IPS DF 4.7 (cell line): ENCODE measurements at regions not wholly inside any gene's neighbourhood (a gene's known extent, or its start where the extent isn't known, plus 50 kb on each side); places are given as distances from the start of the nearest gene placed in this dataset.
"Not testable (repeated sequence)": the region's sequence is repeated elsewhere in the genome, so short reads cannot be mapped to it uniquely, and the experiment has no call there.

Experiments
- DNase-seq: peaks from one replicate; pipeline ENCODE4 v3.0.0-alpha.2; 2013; ENCODE audit warnings: low spot score; ENCODE audit errors: extremely low read depth

DNA sequence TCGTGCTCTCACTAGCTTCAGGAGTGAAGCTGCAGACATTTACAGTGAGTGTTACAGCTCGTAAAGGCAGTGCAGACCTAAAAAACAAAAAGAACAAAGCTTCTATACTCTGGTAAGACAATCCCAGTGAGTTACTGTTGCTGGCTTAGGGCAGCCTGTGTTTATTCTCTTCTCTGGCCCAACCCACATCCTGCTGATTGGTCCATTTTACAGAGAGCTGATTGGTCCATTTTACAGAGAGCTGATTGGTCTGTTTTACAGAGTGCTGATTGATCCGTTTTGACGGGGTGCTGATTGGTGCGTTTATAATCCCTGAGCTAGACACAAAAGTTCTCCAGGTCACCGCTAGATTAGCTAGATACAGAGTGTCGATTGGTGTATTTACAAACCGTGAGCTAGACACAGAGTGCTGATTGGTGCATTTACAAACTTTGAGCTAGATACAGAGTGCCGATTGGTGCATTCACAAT is 158.0 kb downstream of the KLRB1 start:
- not testable (repeated sequence) for DNase-seq

DNA sequence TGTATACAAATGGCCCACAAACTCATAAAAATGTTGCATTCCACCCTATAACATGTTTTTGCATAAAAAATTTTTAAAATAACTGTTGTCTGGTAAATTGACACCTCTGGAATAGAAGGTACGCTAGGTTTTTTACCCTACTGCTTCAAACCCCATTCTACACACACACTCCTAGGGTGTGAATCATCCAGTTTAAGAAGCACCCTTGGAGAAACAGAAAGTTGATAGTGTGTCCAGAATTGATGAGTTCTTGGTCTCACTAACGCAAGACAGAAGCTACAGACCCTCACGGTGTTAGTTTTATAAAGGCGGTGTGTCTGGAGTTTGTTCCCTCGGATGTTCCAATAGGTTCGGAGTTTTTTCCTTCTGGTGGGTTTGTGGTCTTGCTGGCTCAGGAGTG is 158.5 kb downstream of the KLRB1 start:
- no peak for DNase-seq

- not testable (repeated sequence) for DNase-seq
These were observed 159.1 kb downstream of the KLRB1 start for GRCh38 chr12:9448648-9449047.

DNA sequence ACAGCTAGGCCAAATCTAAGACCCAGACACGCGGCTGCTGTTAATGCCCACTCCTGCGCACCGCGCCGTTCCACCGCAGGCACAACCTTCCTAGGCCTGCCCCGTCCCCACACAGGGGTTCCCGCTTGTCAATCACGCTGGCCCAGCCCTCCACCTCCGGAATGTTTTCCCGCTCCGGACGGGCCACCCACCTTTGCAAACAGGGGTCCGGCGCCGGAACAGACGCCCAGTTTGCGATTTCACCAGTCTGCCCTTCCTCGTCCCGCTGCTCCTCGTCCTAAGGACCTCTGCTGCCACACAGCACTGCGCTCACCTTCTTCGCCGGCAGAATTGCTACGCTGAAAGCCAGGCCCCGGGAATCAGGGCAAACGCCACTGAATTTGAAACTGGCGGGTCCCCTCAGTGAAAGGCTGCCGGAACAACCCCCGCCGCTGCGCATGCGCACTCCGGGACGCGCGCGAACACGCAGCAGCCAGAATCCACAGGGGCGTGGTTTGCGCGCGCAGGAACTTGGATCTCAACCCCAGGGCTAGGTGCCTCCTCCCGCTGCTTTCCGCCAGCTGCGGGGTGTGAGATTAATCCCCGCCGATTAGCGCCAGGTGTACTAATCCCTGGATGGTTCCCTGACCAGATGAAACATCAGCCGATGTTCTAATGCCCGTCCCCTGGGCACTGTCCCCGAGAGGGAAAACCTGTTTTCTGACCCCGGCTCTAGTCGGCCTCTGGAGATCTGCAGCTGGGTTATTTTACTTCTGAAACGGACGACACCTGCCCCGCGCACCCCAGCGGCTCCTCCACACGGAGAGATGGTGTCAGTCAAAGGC is 159.7 kb downstream of the KLRB1 start:
- peak; percentile 41 for DNase-seq

- not testable (repeated sequence) for DNase-seq
These were observed 160.6 kb downstream of the KLRB1 start for GRCh38 chr12:9446883-9447761.

DNA sequence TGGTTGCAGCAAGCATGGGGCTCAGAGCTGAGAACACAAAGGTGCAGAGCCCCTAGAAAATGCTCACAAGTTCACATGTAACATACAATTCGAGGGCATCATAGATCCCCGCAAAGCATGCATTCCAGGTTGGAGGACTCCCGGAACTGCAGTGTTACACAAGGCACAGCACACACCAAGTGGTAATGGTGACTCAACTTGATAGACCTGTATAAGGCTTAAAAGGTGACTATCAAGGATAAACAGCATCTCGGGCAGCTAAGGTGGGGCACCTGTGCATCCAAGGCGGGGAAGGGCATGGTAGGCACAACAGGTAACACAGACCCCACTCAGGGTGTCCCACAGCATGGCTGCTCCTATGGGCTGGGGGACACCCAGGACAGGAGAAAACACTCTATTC is 167.3 kb downstream of the KLRB1 start:
- not testable (repeated sequence) for DNase-seq

DNA sequence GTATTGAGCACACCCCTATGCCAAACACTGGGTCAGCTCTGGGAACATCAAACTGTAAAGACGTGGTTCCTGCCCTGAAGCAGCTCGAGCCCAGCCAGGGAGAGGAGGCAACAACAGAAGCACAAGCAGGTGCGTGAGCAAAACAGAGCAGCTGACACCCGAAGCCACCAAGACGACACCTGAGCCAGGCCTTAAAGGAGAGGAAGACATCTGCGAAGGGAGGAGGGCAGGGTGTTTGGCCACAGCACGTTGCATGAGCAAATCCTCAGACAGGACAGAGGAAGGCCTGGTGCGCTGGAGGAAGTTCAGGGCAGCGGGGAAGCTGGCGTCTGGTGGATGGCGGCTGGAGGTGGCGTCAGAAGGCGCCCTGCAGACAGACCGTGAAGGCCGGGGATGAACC is 172.0 kb downstream of the KLRB1 start:
- DNase-seq: not testable (repeated sequence)

GRCh38 chr12:9430385-9430784 is 177.3 kb downstream of the KLRB1 start:
- DNase-seq: not testable (repeated sequence)

GRCh38 chr12:9428856-9429255 is 178.9 kb downstream of the KLRB1 start:
- not testable (repeated sequence) for DNase-seq

- DNase-seq: not testable (repeated sequence)
These were observed 182.3 kb downstream of the KLRB1 start for GRCh38 chr12:9425429-9425828.

GRCh38 chr12:9424175-9424740 is 183.5 kb downstream of the KLRB1 start:
- DNase-seq: not testable (repeated sequence)

GRCh38 chr12:9422689-9423088 is 185.0 kb downstream of the KLRB1 start:
- DNase-seq: not testable (repeated sequence)

DNA sequence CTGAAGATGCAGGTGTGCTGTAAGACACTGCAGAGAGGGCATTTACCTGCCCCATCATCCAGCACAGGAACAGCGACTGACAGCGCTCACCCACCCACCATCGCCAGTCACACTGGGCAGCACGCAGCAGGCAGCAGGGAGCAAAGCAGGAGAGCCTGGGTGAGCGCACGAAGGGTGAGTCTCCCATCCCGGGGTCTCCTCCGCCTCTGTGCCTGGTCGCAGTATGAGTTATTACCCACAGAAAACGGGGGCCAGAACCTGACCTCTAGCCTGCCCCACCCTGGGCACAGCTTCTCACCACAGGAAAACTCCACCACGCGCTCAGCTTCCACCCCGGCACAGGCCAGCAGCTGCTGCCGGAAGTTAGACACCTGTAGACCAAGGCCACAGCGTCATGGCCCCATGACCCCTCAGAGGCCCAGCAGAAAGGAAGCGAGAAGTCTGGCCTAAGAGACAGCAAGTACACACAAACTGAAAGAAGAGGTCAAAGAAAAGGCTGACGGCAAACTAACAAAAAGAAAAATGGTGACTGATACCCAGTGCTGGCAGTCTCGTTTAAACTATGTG is 186.1 kb downstream of the KLRB1 start:
- not testable (repeated sequence) for DNase-seq

DNA sequence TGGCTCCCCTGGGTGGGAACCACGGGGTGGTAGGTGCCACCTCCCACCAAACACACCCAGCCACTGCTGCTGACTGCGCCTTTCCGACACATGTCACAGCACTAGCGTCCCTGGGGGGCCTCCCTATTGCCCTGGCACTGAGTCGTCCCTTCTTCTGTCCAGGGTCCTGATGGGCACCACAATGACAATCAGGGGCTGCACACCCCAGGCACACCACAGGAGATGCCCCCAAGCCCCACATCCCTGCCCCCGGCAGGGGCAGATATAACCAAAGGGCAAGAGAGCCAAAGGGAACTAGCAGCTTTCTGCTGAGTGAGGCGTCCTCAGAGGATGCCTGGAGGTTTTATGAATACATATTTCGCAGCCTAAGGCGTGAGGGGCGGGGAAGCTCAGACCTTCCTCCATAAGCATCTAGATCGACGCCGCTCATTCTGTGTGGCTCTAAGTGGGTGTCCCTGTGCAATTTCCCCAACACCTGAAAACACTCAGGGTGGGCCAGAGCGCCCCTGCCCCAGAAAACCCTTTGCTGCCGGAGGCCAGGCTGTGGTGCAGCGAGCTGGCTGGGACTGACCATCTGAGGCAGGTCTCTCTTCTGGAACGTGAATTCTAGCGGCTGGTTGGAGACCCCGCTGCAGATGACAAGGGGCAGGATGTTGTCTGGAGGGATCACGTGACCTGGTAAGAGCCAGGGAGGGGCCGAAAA is 186.7 kb downstream of the KLRB1 start:
- DNase-seq: not testable (repeated sequence)

GRCh38 chr12:9418669-9419041 is 189.1 kb downstream of the KLRB1 start:
- not testable (repeated sequence) for DNase-seq

- not testable (repeated sequence) for DNase-seq
These were observed 189.6 kb downstream of the KLRB1 start for GRCh38 chr12:9417947-9418668.

DNA sequence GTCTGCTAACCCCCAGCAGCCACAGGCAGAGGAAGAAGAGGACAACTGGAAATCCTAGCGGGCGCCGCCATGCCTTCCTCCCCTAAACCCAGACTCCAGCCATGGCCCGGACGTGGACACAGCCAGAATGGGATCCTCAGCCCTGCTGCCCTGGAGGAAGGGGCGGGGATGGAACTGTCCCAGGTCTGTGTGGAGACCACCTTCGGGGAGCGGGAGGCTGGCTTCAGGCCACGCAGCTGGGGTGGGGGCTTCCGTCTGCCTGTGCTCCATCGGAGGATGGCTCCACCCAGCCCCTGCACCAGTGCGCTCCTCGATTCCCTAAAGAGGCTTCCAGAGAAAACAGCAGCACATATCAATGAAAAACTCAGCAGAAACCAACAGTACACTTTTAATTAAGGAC is 190.4 kb downstream of the KLRB1 start:
- DNase-seq: not testable (repeated sequence)

DNA sequence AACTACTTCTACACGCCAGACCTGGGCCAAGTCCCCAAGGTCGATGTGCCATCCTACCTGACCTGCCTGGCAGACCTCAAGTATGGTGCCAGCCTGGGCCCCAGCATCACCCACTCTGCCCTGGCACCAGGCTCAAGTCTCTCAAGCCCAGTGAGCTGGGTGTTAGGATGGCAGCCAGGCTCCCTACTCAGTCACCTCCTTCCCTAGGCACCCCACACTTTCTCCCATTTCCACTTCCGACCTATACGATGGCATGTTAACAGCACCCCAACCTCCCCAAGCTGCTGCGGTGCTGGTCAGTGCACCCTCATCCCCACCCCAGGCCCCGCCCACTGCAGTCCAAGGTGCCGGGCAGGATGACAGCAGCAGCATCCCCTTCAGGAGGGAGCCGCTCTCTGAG is 191.4 kb downstream of the KLRB1 start:
- not testable (repeated sequence) for DNase-seq

- DNase-seq: not testable (repeated sequence)
These were observed 191.8 kb downstream of the KLRB1 start for GRCh38 chr12:9415898-9416297.

DNA sequence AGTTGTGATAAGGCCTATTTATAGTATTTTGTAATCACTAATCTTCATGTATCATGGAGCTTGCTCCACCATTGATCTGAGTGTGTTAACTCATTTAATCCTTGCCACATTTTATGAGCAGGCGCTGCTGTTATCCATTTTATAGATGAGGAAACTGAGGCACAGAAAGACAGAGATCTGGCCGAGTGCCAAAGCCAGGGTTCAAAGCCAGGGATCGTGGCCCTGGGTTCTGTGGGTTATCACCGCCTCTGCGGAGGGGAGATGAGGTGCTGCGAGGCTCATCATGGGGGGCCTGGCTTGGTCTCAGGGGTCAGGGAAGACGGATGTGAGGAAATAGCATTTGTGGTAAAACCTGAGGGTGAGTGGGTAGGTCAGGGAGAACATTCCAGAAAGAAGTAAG is 193.9 kb downstream of the KLRB1 start:
- not testable (repeated sequence) for DNase-seq
